ENCODE measurements at regions not wholly inside any gene's neighbourhood (a gene's known extent, or its start where the extent isn't known, plus 50 kb on each side); places are given as distances from the start of the nearest gene placed in this dataset.

GRCh38 chr5:135229679-135230132, 169.3 kb downstream of the MACROH2A1 start (continued):
- TF ChIP-seq, protein P1, sequence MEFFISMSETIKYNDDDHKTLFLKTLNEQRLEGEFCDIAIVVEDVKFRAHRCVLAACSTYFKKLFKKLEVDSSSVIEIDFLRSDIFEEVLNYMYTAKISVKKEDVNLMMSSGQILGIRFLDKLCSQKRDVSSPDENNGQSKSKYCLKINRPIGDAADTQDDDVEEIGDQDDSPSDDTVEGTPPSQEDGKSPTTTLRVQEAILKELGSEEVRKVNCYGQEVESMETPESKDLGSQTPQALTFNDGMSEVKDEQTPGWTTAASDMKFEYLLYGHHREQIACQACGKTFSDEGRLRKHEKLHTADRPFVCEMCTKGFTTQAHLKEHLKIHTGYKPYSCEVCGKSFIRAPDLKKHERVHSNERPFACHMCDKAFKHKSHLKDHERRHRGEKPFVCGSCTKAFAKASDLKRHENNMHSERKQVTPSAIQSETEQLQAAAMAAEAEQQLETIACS (CRISPR knock-in tag; IDR thresholded peaks at IDR 0.05): no peak
- TF ChIP-seq AGO2 (optimal IDR thresholded peaks at IDR 0.05; ENCODE audit: low read depth, low read length) (no peak), ARNT (IDR thresholded peaks at IDR 0.05) (no peak), TRIM22 (IDR thresholded peaks at IDR 0.05) (no peak), ZNF562 (CRISPR knock-in tag; IDR thresholded peaks at IDR 0.05; ENCODE audit: borderline replicate concordance) (no peak), ZNF569 (CRISPR knock-in tag; IDR thresholded peaks at IDR 0.05; ENCODE audit: borderline replicate concordance) (no peak), ARID2 (CRISPR knock-in tag; IDR thresholded peaks at IDR 0.05; ENCODE audit: borderline replicate concordance) (no peak), CBFB (CRISPR knock-in tag; IDR thresholded peaks at IDR 0.05) (no peak), ZSCAN25 (CRISPR knock-in tag; IDR thresholded peaks at IDR 0.05) (peak; percentile 77; the same call in 1 of the 2 replicates), ARID4A (CRISPR knock-in tag; IDR thresholded peaks at IDR 0.05; ENCODE audit: borderline replicate concordance) (no peak), MEIS1 (CRISPR knock-in tag; IDR thresholded peaks at IDR 0.05; ENCODE audit: borderline replicate concordance) (no peak), ZNF841 (CRISPR knock-in tag; IDR thresholded peaks at IDR 0.05; ENCODE audit: borderline replicate concordance) (no peak), HDAC2 (CRISPR knock-in tag; IDR thresholded peaks at IDR 0.05) (peak; percentile 68; the same call in 1 of the 2 replicates), TSC22D2 (CRISPR knock-in tag; IDR thresholded peaks at IDR 0.05; ENCODE audit: borderline replicate concordance) (no peak), ZNF460 (CRISPR knock-in tag; IDR thresholded peaks at IDR 0.05; ENCODE audit: borderline replicate concordance) (no peak), SATB2 (CRISPR knock-in tag; IDR thresholded peaks at IDR 0.05) (no peak), EED (CRISPR knock-in tag; IDR thresholded peaks at IDR 0.05) (no peak), ZFP90 (CRISPR knock-in tag; IDR thresholded peaks at IDR 0.05; ENCODE audit: borderline replicate concordance) (no peak), ERF (CRISPR knock-in tag; IDR thresholded peaks at IDR 0.05) (peak; percentile 49; the same call in 1 of the 2 replicates), TAF1 (CRISPR knock-in tag; IDR thresholded peaks at IDR 0.05) (0 out of 2 replicates have a peak, but pooled peaks have one; percentile 16)
- TF ChIP-seq, protein P2, sequence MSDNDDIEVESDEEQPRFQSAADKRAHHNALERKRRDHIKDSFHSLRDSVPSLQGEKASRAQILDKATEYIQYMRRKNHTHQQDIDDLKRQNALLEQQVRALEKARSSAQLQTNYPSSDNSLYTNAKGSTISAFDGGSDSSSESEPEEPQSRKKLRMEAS (IDR thresholded peaks at IDR 0.05): peak; percentile 60
- TF ChIP-seq, protein P3, sequence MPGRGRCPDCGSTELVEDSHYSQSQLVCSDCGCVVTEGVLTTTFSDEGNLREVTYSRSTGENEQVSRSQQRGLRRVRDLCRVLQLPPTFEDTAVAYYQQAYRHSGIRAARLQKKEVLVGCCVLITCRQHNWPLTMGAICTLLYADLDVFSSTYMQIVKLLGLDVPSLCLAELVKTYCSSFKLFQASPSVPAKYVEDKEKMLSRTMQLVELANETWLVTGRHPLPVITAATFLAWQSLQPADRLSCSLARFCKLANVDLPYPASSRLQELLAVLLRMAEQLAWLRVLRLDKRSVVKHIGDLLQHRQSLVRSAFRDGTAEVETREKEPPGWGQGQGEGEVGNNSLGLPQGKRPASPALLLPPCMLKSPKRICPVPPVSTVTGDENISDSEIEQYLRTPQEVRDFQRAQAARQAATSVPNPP (CRISPR knock-in tag; IDR thresholded peaks at IDR 0.05): no peak

Measured in HepG2 (cell line).